Dendritic cell treated with granulocyte-macrophage colony-stimulating factor and Interleukin-4, amounts not matched to agents 40 ng/mL and 50 ng/mL, for 4 days (primary cell): ENCODE measurements at regions not wholly inside any gene's neighbourhood (a gene's known extent, or its start where the extent isn't known, plus 50 kb on each side); places are given as distances from the start of the nearest gene placed in this dataset.

Experiments used
- H3K27ac Mint-ChIP-seq: one replicate; pipeline ENCODE4 v1.8.0; 2022; ENCODE audit warnings: mild to moderate bottlenecking, mixed read lengths
- H3K27me3 Mint-ChIP-seq: one replicate; pipeline ENCODE4 v1.8.0; 2022; ENCODE audit warnings: mild to moderate bottlenecking, mixed read lengths
- H3K36me3 Mint-ChIP-seq: one replicate; pipeline ENCODE4 v1.8.0; 2022; ENCODE audit warnings: low read depth, mixed read lengths
- H3K4me1 Mint-ChIP-seq: one replicate; pipeline ENCODE4 v1.8.0; 2022; ENCODE audit warnings: low read depth, mixed read lengths
- H3K4me3 Mint-ChIP-seq: one replicate; pipeline ENCODE4 v1.8.0; 2022; ENCODE audit warnings: mild to moderate bottlenecking, moderate library complexity, mixed read lengths
- H3K9me3 Mint-ChIP-seq: one replicate; pipeline ENCODE4 v1.8.0; 2022; ENCODE audit warnings: mixed read lengths
- intact Hi-C: fragments of 100-400 bp; cut with micrococcal nuclease; formaldehyde crosslinking; loops from one replicate; pipeline ENCODE4 v1.15.0; 2022

- intact Hi-C loops, result loop anchor here (10.0 kb wide), 1 partner anchor 80 kb away; no protein-coding TSS in a partner anchor
- no peak overlapping the region for H3K4me3 Mint-ChIP-seq
- no peaks in the 10 kb centered on the region for H3K9me3 Mint-ChIP-seq
- peak overlapping the region; percentile 1 for H3K27ac Mint-ChIP-seq
- peaks cover 59% of the 10 kb centered on the region for H3K4me1 Mint-ChIP-seq
- H3K36me3 Mint-ChIP-seq, result no peaks in the 10 kb centered on the region
- no peaks in the 10 kb centered on the region for H3K27me3 Mint-ChIP-seq
Measured at GRCh38 chr2:172285010-172285621, 142.3 kb upstream of the ITGA6 start.

GRCh38 chr2:172285760-172286159 lies 141.6 kb upstream of the ITGA6 start:
- Mint-ChIP-seq H3K4me3 (peak overlapping the region; percentile 1), H3K4me1 (peaks cover 54% of the 10 kb centered on the region), H3K27me3 (no peaks in the 10 kb centered on the region), H3K9me3 (no peaks in the 10 kb centered on the region), H3K36me3 (no peaks in the 10 kb centered on the region), H3K27ac (peak overlapping the region; percentile 1)
- intact Hi-C loops, result loop anchor here (10.0 kb wide), 1 partner anchor 81 kb away; no protein-coding TSS in a partner anchor

GRCh38 chr2:172287190-172287589 lies 140.2 kb upstream of the ITGA6 start:
- no peaks in the 10 kb centered on the region for H3K27me3 Mint-ChIP-seq
- no peaks in the 10 kb centered on the region for H3K36me3 Mint-ChIP-seq
- H3K9me3 Mint-ChIP-seq, result peaks cover 9% of the 10 kb centered on the region
- no peak overlapping the region for H3K4me3 Mint-ChIP-seq
- H3K27ac Mint-ChIP-seq, result no peak overlapping the region
- H3K4me1 Mint-ChIP-seq, result peaks cover 40% of the 10 kb centered on the region
- intact Hi-C loops, result loop anchor here (10.0 kb wide), 1 partner anchor 82 kb away; no protein-coding TSS in a partner anchor

GRCh38 chr2:172287605-172288315 lies 139.6 kb upstream of the ITGA6 start:
- Mint-ChIP-seq H3K9me3 (peaks cover 10% of the 10 kb centered on the region), H3K4me3 (no peak overlapping the region)

GRCh38 chr2:172288603-172289002 lies 138.8 kb upstream of the ITGA6 start:
- H3K27ac Mint-ChIP-seq, result no peak overlapping the region
- H3K36me3 Mint-ChIP-seq, result no peaks in the 10 kb centered on the region
- intact Hi-C loops, result loop anchor here (10.0 kb wide), 1 partner anchor 84 kb away; no protein-coding TSS in a partner anchor
- peaks cover 32% of the 10 kb centered on the region for H3K4me1 Mint-ChIP-seq
- peaks cover 10% of the 10 kb centered on the region for H3K9me3 Mint-ChIP-seq
- no peaks in the 10 kb centered on the region for H3K27me3 Mint-ChIP-seq
- H3K4me3 Mint-ChIP-seq, result no peak overlapping the region

More at GRCh38 chr2:172287605-172288315, 139.6 kb upstream of the ITGA6 start:
- peaks cover 37% of the 10 kb centered on the region for H3K4me1 Mint-ChIP-seq
- no peaks in the 10 kb centered on the region for H3K36me3 Mint-ChIP-seq
- intact Hi-C loops, result loop anchor here (10.0 kb wide), 1 partner anchor 83 kb away; no protein-coding TSS in a partner anchor
- no peak overlapping the region for H3K27ac Mint-ChIP-seq
- no peaks in the 10 kb centered on the region for H3K27me3 Mint-ChIP-seq

- H3K4me3 Mint-ChIP-seq, result no peak overlapping the region
- H3K36me3 Mint-ChIP-seq, result no peaks in the 10 kb centered on the region
- no peak overlapping the region for H3K27ac Mint-ChIP-seq
- intact Hi-C loops, result loop anchor here (10.0 kb wide), 1 partner anchor 91 kb away; no protein-coding TSS in a partner anchor
- H3K27me3 Mint-ChIP-seq, result peaks cover 19% of the 10 kb centered on the region
- H3K4me1 Mint-ChIP-seq, result peaks cover 24% of the 10 kb centered on the region
- H3K9me3 Mint-ChIP-seq, result peaks cover 10% of the 10 kb centered on the region
Measured at GRCh38 chr2:172293952-172294351, 133.4 kb upstream of the ITGA6 start.

- intact Hi-C loops, result loop anchor here (10.0 kb wide), 1 partner anchor 90 kb away; no protein-coding TSS in a partner anchor
- no peak overlapping the region for H3K27ac Mint-ChIP-seq
- H3K27me3 Mint-ChIP-seq, result peaks cover 19% of the 10 kb centered on the region
- H3K4me3 Mint-ChIP-seq, result no peak overlapping the region
- peaks cover 10% of the 10 kb centered on the region for H3K9me3 Mint-ChIP-seq
- H3K36me3 Mint-ChIP-seq, result no peaks in the 10 kb centered on the region
- H3K4me1 Mint-ChIP-seq, result peaks cover 34% of the 10 kb centered on the region
Measured at GRCh38 chr2:172294983-172295382, 132.4 kb upstream of the ITGA6 start.

- Mint-ChIP-seq H3K4me1 (peaks cover 39% of the 10 kb centered on the region), H3K27me3 (peaks cover 19% of the 10 kb centered on the region), H3K9me3 (peaks cover 10% of the 10 kb centered on the region), H3K36me3 (no peaks in the 10 kb centered on the region), H3K27ac (no peak overlapping the region), H3K4me3 (no peak overlapping the region)
- intact Hi-C loops, result loop anchor here (10.0 kb wide), 1 partner anchor 89 kb away; no protein-coding TSS in a partner anchor
Measured at GRCh38 chr2:172295677-172296076, 131.7 kb upstream of the ITGA6 start.

- H3K4me1 Mint-ChIP-seq, result peaks cover 39% of the 10 kb centered on the region
- intact Hi-C loops, result loop anchor here (10.0 kb wide), 1 partner anchor 88 kb away; no protein-coding TSS in a partner anchor
- H3K9me3 Mint-ChIP-seq, result peaks cover 8% of the 10 kb centered on the region
- H3K27me3 Mint-ChIP-seq, result peaks cover 19% of the 10 kb centered on the region
- no peak overlapping the region for H3K27ac Mint-ChIP-seq
- no peak overlapping the region for H3K4me3 Mint-ChIP-seq
- H3K36me3 Mint-ChIP-seq, result no peaks in the 10 kb centered on the region
Measured at GRCh38 chr2:172296267-172297046, 130.9 kb upstream of the ITGA6 start.

- intact Hi-C loops, result loop anchor here (10.0 kb wide), 1 partner anchor 87 kb away; no protein-coding TSS in a partner anchor
- H3K9me3 Mint-ChIP-seq, result no peaks in the 10 kb centered on the region
- peaks cover 39% of the 10 kb centered on the region for H3K4me1 Mint-ChIP-seq
- H3K4me3 Mint-ChIP-seq, result no peak overlapping the region
- peaks cover 19% of the 10 kb centered on the region for H3K27me3 Mint-ChIP-seq
- H3K27ac Mint-ChIP-seq, result no peak overlapping the region
- H3K36me3 Mint-ChIP-seq, result no peaks in the 10 kb centered on the region
Measured at GRCh38 chr2:172297531-172297930, 129.9 kb upstream of the ITGA6 start.

- Mint-ChIP-seq H3K36me3 (no peaks in the 10 kb centered on the region), H3K4me3 (no peak overlapping the region), H3K27me3 (peaks cover 19% of the 10 kb centered on the region), H3K27ac (no peak overlapping the region), H3K9me3 (no peaks in the 10 kb centered on the region), H3K4me1 (peaks cover 39% of the 10 kb centered on the region)
- intact Hi-C loops, result loop anchor here (10.0 kb wide), 1 partner anchor 87 kb away; no protein-coding TSS in a partner anchor
Measured at GRCh38 chr2:172297950-172298349, 129.4 kb upstream of the ITGA6 start.

GRCh38 chr2:172299741-172300140 lies 127.6 kb upstream of the ITGA6 start:
- Mint-ChIP-seq H3K4me1 (peaks cover 28% of the 10 kb centered on the region), H3K4me3 (no peak overlapping the region), H3K36me3 (no peaks in the 10 kb centered on the region), H3K9me3 (no peaks in the 10 kb centered on the region), H3K27ac (no peak overlapping the region), H3K27me3 (peaks cover 19% of the 10 kb centered on the region)
- intact Hi-C loops, result loop anchor here (10.0 kb wide), 1 partner anchor 85 kb away; no protein-coding TSS in a partner anchor

GRCh38 chr2:172300851-172301250 lies 126.5 kb upstream of the ITGA6 start:
- H3K27me3 Mint-ChIP-seq, result peaks cover 16% of the 10 kb centered on the region
- intact Hi-C loops, result no loop called here
- no peaks in the 10 kb centered on the region for H3K9me3 Mint-ChIP-seq
- H3K4me3 Mint-ChIP-seq, result no peak overlapping the region
- no peaks in the 10 kb centered on the region for H3K36me3 Mint-ChIP-seq
- peaks cover 28% of the 10 kb centered on the region for H3K4me1 Mint-ChIP-seq
- no peak overlapping the region for H3K27ac Mint-ChIP-seq
